ENCODE measurements at regions not wholly inside any gene's neighbourhood (a gene's known extent, or its start where the extent isn't known, plus 50 kb on each side); places are given as distances from the start of the nearest gene placed in this dataset.

- Histone ChIP-seq H3K4me3 (replicated peaks in 1 of 3; ENCODE audit: insufficient read depth in 1 of 3, low read depth in 1 of 3, low read length in 3 of 3) (no peak overlapping the region), H3K27me3 (ENCODE audit: control insufficient read depth in 2 of 2, insufficient read depth in 2 of 2, low read length in 2 of 2) (no peaks in the 10 kb centered on the region), H3K79me2 (ENCODE audit: control insufficient read depth, insufficient read depth, low read length) (no peaks in the 10 kb centered on the region), H3K9me3 (replicated peaks; ENCODE audit: control insufficient read depth, insufficient read depth, low read length) (no peaks in the 10 kb centered on the region), H3K9me1 (replicated peaks; ENCODE audit: control insufficient read depth, extremely low read depth, insufficient read depth, low read length) (no peaks in the 10 kb centered on the region), H4K20me1 (replicated peaks; ENCODE audit: control insufficient read depth, extremely low read depth, insufficient read depth, low read length) (no peaks in the 10 kb centered on the region), H3K36me3 (ENCODE audit: control insufficient read depth in 2 of 2, extremely low read depth in 1 of 2, insufficient read depth in 2 of 2, low read length in 2 of 2) (no peaks in the 10 kb centered on the region), H3K4me1 (ENCODE audit: control insufficient read depth, extremely low read depth, insufficient read depth, low read length) (no peaks in the 10 kb centered on the region), H2AFZ (ENCODE audit: low read depth, low read length) (no peak overlapping the region), H3K9ac (replicated peaks; ENCODE audit: extremely low read depth, insufficient read depth, low read length) (no peak overlapping the region), H3K4me2 (ENCODE audit: insufficient read depth, low read length) (no peak overlapping the region), H3K27ac (ENCODE audit: insufficient read depth, low read depth, low read length) (no peak overlapping the region)
- dilution Hi-C loops (cut with MboI; ENCODE audit: extremely low pct_ligation_motif_present, low sequenced_read_pairs) (no loop called here), intact Hi-C loops (cut with micrococcal nuclease) (no loop called here)
- no peak for FAIRE-seq
- ChIA-PET CTCF (no interaction called here), POLR2A (no interaction called here)
- no TSS peak for BruUV-seq (replicated peaks)
- TF ChIP-seq GATA2 (IDR thresholded peaks at IDR 0.05; ENCODE audit: insufficient read depth, insufficient read length, low read depth, low read length) = no peak
- no peak for TF ChIP-seq JUN (IDR thresholded peaks at IDR 0.05; ENCODE audit: borderline replicate concordance, insufficient read depth, insufficient read length, low read depth)
- TF ChIP-seq POLR2AphosphoS5 (IDR thresholded peaks at IDR 0.05; ENCODE audit: insufficient read depth, low read depth, low read length) = no peak
- TF ChIP-seq MYC (IDR thresholded peaks at IDR 0.05; ENCODE audit: low read depth, low read length) = no peak
- no peak for TF ChIP-seq CTCF (IDR thresholded peaks at IDR 0.05; ENCODE audit: extremely low read depth in 1 of 2, insufficient read depth in 1 of 2, low read depth in 1 of 2, low read length in 2 of 2)
- TF ChIP-seq POLR2A (IDR thresholded peaks at IDR 0.05; ENCODE audit: low read depth, low read length) = no peak
- TF ChIP-seq FOS (IDR thresholded peaks at IDR 0.05; ENCODE audit: borderline replicate concordance, insufficient read depth, low read length) = no peak
- no peak for TF ChIP-seq MAX (IDR thresholded peaks at IDR 0.05; ENCODE audit: insufficient read depth, insufficient read length)
- TF ChIP-seq EZH2 (IDR thresholded peaks at IDR 0.05; ENCODE audit: borderline replicate concordance, low read depth, low read length, severe bottlenecking) = no peak
- DNase-seq (ENCODE audit: low read depth, low spot score) = no peak
These were observed 72.0 kb upstream of the MSX1 start for GRCh38 chr4:4787421-4787820.

Data from endothelial cell of umbilical vein (primary cell).